Neural crest cell (in vitro differentiated cells): ENCODE measurements at regions not wholly inside any gene's neighbourhood (a gene's known extent, or its start where the extent isn't known, plus 50 kb on each side); places are given as distances from the start of the nearest gene placed in this dataset.

Source experiments
- DNase-seq: peaks from one replicate; pipeline ENCODE4 v3.0.0; 2021; ENCODE audit warnings: low read depth, mixed read lengths, low spot score
- H3K27ac Mint-ChIP-seq: one replicate; pipeline ENCODE4 v1.8.0; 2021; ENCODE audit warnings: mild to moderate bottlenecking, mixed read lengths; ENCODE audit not compliant: unreplicated experiment
- H3K27me3 Mint-ChIP-seq: 2 replicates; pipeline ENCODE4 v1.8.0; 2021; ENCODE audit warnings: low read depth, mild to moderate bottlenecking, mixed read lengths
- H3K36me3 Mint-ChIP-seq: 2 replicates; pipeline ENCODE4 v1.8.0; 2021; ENCODE audit warnings: low read depth, mild to moderate bottlenecking, mixed read lengths
- H3K4me1 Mint-ChIP-seq: 2 replicates; pipeline ENCODE4 v1.8.0; 2021; ENCODE audit warnings: mixed read lengths
- H3K4me3 Mint-ChIP-seq: one replicate; pipeline ENCODE4 v1.8.0; 2021; ENCODE audit warnings: mild to moderate bottlenecking, mixed read lengths
- H3K9me3 Mint-ChIP-seq: 2 replicates; pipeline ENCODE4 v1.8.0; 2021; ENCODE audit warnings: mixed read lengths
- CTCF ChIP-seq: fragments of 200-600 bp; sonication (generic); conservative IDR thresholded peaks from 2 replicates; pipeline ENCODE4 v1.5.0; 2021; ENCODE audit warnings: antibody characterized with exemption, mild to moderate bottlenecking

GRCh38 chr21:36539434-36540150 lies 59.7 kb upstream of the CLDN14 start:
- no peaks in the 10 kb centered on the region for H3K36me3 Mint-ChIP-seq
- DNase-seq = no peak
- H3K4me3 Mint-ChIP-seq = no peak overlapping the region
- no peak for TF ChIP-seq CTCF
- H3K4me1 Mint-ChIP-seq = peaks cover 3% of the 10 kb centered on the region
- H3K27ac Mint-ChIP-seq = no peak overlapping the region
- H3K9me3 Mint-ChIP-seq = no peaks in the 10 kb centered on the region
- peaks cover 25% of the 10 kb centered on the region for H3K27me3 Mint-ChIP-seq

GRCh38 chr21:36540700-36541099 lies 60.8 kb upstream of the CLDN14 start:
- peaks cover 3% of the 10 kb centered on the region for H3K4me1 Mint-ChIP-seq
- H3K4me3 Mint-ChIP-seq = no peak overlapping the region
- H3K36me3 Mint-ChIP-seq = no peaks in the 10 kb centered on the region
- TF ChIP-seq CTCF = no peak
- H3K27ac Mint-ChIP-seq = no peak overlapping the region
- no peaks in the 10 kb centered on the region for H3K9me3 Mint-ChIP-seq
- peaks cover 31% of the 10 kb centered on the region for H3K27me3 Mint-ChIP-seq
- no peak for DNase-seq

- Mint-ChIP-seq H3K36me3 (no peaks in the 10 kb centered on the region), H3K27ac (no peak overlapping the region), H3K9me3 (no peaks in the 10 kb centered on the region), H3K4me3 (no peak overlapping the region), H3K4me1 (peaks cover 3% of the 10 kb centered on the region), H3K27me3 (peaks cover 32% of the 10 kb centered on the region)
- no peak for TF ChIP-seq CTCF
- DNase-seq = no peak
These were observed 61.8 kb upstream of the CLDN14 start for GRCh38 chr21:36541721-36542139.

- TF ChIP-seq CTCF = no peak
- Mint-ChIP-seq H3K27ac (no peak overlapping the region), H3K36me3 (no peaks in the 10 kb centered on the region), H3K9me3 (no peaks in the 10 kb centered on the region), H3K27me3 (peaks cover 32% of the 10 kb centered on the region), H3K4me3 (no peak overlapping the region), H3K4me1 (peaks cover 3% of the 10 kb centered on the region)
- DNase-seq = no peak
These were observed 62.6 kb upstream of the CLDN14 start for GRCh38 chr21:36542312-36543101.

GRCh38 chr21:36543924-36544323 lies 64.0 kb upstream of the CLDN14 start:
- no peak for TF ChIP-seq CTCF
- Mint-ChIP-seq H3K36me3 (no peaks in the 10 kb centered on the region), H3K9me3 (no peaks in the 10 kb centered on the region), H3K27ac (no peak overlapping the region), H3K4me1 (peaks cover 3% of the 10 kb centered on the region), H3K4me3 (no peak overlapping the region), H3K27me3 (peaks cover 35% of the 10 kb centered on the region)
- DNase-seq = no peak
